Neural crest cell (in vitro differentiated cells): ENCODE measurements at regions not wholly inside any gene's neighbourhood (a gene's known extent, or its start where the extent isn't known, plus 50 kb on each side); places are given as distances from the start of the nearest gene placed in this dataset.
A peak's percentile ranks its signal among the peaks of the same experiment; 100 is the strongest.
"Not testable (repeated sequence)": the region's sequence is repeated elsewhere in the genome, so short reads cannot be mapped to it uniquely, and the experiment has no call there.

Experiments
- DNase-seq: peaks from one replicate; pipeline ENCODE4 v3.0.0; 2021; ENCODE audit warnings: low read depth, mixed read lengths, low spot score
- H3K27ac Mint-ChIP-seq: one replicate; pipeline ENCODE4 v1.8.0; 2021; ENCODE audit warnings: mild to moderate bottlenecking, mixed read lengths; ENCODE audit not compliant: unreplicated experiment
- H3K27me3 Mint-ChIP-seq: 2 replicates; pipeline ENCODE4 v1.8.0; 2021; ENCODE audit warnings: low read depth, mild to moderate bottlenecking, mixed read lengths
- H3K36me3 Mint-ChIP-seq: 2 replicates; pipeline ENCODE4 v1.8.0; 2021; ENCODE audit warnings: low read depth, mild to moderate bottlenecking, mixed read lengths
- H3K4me1 Mint-ChIP-seq: 2 replicates; pipeline ENCODE4 v1.8.0; 2021; ENCODE audit warnings: mixed read lengths
- H3K4me3 Mint-ChIP-seq: one replicate; pipeline ENCODE4 v1.8.0; 2021; ENCODE audit warnings: mild to moderate bottlenecking, mixed read lengths
- H3K9me3 Mint-ChIP-seq: 2 replicates; pipeline ENCODE4 v1.8.0; 2021; ENCODE audit warnings: mixed read lengths
- TF ChIP-seq, protein P1 (sequence below): fragments of 200-600 bp; sonication (generic); conservative IDR thresholded peaks from 2 replicates; pipeline ENCODE4 v1.5.0; 2021; ENCODE audit warnings: antibody characterized with exemption, mild to moderate bottlenecking

DNA sequence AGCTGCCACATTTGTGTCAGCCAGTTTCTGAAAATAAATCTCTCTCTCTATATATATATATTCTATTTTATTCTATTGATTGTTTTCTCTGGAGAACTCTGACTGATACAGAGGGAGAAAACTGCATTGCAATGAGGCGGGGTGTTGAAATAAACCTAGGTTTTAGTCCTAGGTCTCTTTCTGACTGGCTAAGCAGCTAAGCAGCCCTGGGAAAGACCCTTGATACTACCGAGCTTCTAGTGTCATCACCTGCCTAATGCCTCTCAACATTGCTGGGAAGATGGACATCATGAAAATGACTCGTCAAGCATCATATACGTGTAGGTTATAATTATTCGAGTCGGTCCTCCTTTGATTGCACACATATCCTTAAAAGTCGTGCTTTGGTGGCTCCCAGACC is 166.5 kb upstream of the IL12B start:
- Mint-ChIP-seq H3K4me1 (no peaks in the 10 kb centered on the region), H3K27ac (no peak overlapping the region), H3K27me3 (no peaks in the 10 kb centered on the region), H3K36me3 (no peaks in the 10 kb centered on the region), H3K9me3 (no peaks in the 10 kb centered on the region), H3K4me3 (no peak overlapping the region)
- TF ChIP-seq, protein P1, sequence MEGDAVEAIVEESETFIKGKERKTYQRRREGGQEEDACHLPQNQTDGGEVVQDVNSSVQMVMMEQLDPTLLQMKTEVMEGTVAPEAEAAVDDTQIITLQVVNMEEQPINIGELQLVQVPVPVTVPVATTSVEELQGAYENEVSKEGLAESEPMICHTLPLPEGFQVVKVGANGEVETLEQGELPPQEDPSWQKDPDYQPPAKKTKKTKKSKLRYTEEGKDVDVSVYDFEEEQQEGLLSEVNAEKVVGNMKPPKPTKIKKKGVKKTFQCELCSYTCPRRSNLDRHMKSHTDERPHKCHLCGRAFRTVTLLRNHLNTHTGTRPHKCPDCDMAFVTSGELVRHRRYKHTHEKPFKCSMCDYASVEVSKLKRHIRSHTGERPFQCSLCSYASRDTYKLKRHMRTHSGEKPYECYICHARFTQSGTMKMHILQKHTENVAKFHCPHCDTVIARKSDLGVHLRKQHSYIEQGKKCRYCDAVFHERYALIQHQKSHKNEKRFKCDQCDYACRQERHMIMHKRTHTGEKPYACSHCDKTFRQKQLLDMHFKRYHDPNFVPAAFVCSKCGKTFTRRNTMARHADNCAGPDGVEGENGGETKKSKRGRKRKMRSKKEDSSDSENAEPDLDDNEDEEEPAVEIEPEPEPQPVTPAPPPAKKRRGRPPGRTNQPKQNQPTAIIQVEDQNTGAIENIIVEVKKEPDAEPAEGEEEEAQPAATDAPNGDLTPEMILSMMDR = no peak
- no peak for DNase-seq

DNA sequence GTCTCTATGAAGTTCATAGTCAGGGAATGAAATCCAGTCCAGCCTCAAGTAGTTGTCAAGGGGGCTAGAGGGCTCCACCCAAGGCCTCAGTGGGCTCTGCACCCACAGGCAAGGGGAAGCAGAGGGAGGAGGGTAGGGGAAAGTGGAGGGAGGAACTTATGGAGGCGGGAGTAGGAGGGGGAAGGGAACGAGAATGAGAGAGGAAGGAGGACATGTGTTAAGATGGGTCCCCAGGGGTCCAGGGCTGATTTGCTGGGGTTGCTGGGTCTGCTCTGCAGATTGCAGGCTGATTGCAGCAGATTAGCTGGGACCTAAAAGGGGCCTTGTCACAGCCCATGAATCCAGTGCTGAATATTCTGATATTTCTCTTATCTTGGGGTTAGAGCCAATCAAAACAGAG is 166.9 kb upstream of the IL12B start:
- H3K4me3 Mint-ChIP-seq = no peak overlapping the region
- H3K36me3 Mint-ChIP-seq = no peaks in the 10 kb centered on the region
- TF ChIP-seq, protein P1 = no peak
- no peaks in the 10 kb centered on the region for H3K27me3 Mint-ChIP-seq
- H3K4me1 Mint-ChIP-seq = no peaks in the 10 kb centered on the region
- DNase-seq = no peak
- H3K9me3 Mint-ChIP-seq = no peaks in the 10 kb centered on the region
- peak overlapping the region; percentile 35 for H3K27ac Mint-ChIP-seq

DNA sequence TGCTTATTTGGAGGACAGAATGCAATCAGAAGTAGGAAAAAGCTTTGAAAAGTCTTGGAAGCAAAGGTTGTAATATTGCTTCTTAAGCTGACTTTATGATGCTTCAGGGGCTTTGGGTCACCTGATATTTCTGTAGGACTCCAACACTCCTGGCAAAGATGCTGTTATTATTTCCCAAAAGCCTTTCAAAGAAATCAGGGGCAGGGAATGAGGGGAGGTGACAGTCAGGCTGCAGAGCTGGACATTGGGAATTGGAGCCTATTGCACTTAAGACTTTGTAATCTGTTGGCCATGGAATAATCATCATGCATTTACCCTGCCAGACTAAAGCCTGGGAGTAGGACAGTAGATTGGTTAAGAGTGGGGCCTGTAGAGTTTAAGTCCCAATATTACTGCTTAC is 168.3 kb upstream of the IL12B start:
- no peaks in the 10 kb centered on the region for H3K4me1 Mint-ChIP-seq
- no peak overlapping the region for H3K27ac Mint-ChIP-seq
- H3K36me3 Mint-ChIP-seq = no peaks in the 10 kb centered on the region
- H3K4me3 Mint-ChIP-seq = no peak overlapping the region
- H3K27me3 Mint-ChIP-seq = no peaks in the 10 kb centered on the region
- H3K9me3 Mint-ChIP-seq = no peaks in the 10 kb centered on the region
- DNase-seq = no peak
- TF ChIP-seq, protein P1 = no peak

DNA sequence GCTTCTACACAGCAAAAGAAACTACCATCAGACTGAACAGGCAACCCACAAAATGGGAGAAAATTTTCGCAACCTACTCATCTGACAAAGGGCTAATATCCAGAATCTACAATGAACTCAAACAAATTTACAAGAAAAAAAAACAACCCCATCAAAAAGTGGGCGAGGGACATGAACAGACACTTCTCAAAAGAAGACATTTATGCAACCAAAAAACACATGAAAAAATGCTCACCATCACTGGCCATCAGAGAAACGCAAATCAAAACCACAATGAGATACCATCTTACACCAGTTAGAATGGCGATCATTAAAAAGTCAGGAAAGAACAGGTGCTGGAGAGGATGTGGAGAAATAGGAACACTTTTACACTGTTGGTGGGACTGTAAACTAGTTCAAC is 171.8 kb upstream of the IL12B start:
- H3K27me3 Mint-ChIP-seq, H3K4me3 Mint-ChIP-seq, H3K4me1 Mint-ChIP-seq, H3K9me3 Mint-ChIP-seq, H3K27ac Mint-ChIP-seq, DNase-seq, H3K36me3 Mint-ChIP-seq: not testable (repeated sequence)

DNA sequence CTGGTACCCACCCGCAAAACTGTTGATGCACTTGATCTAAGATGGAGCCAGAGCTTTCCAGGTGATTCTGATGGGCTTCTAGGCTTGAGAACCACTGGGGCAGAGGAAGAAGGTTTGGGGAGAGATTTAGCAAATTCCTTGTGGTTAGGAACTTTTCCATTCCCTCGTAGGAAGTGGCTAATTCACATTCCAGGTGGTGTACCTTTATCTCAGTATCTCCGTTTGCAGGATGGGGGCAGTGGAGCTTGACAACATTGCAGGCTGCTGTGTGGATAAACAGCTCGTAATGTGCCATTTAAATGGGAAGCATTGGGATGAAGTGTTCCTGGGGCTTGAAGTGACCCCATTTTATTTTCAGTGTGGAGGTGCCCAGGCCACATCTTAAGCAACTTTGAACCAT is 172.9 kb upstream of the IL12B start:
- no peak overlapping the region for H3K4me3 Mint-ChIP-seq
- H3K27ac Mint-ChIP-seq = no peak overlapping the region

DNA sequence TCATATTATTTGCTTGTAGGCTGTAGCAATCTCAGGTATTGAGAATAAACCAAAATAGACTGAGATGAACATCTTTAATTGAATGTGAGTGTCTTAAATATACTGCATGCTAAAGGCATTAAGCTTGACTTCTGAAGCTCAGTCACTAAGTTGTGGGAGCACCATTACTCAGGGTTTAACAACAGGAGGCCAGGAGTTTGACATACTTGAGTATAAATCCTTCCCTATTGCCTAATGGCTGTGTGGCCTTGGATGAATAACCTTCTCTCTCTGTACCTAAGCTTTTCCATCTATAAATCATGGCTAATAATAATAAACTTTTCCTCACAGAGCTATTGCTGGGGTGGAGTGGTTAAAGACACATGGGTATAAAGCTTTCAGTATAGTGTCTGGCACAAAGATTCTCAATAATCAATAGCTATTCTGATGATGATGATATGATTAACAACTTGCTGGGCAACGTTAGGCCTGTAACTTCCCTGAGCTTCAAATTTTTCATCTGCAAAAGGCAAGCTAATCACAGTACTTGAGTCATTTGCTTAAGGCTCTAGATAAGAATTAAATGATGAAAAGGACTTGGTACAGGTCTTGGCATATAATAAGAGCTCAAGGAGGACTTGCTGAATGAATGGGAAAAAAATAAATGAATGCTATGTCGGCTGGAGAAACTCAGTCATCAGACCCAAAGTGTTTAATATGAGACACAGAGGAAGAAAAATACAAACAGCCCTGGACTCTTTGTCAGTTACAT is 174.0 kb upstream of the IL12B start:
- no peak for DNase-seq
- H3K36me3 Mint-ChIP-seq = no peaks in the 10 kb centered on the region
- no peaks in the 10 kb centered on the region for H3K27me3 Mint-ChIP-seq
- no peaks in the 10 kb centered on the region for H3K9me3 Mint-ChIP-seq
- TF ChIP-seq, protein P1 = no peak
- peaks cover 12% of the 10 kb centered on the region for H3K4me1 Mint-ChIP-seq
- H3K27ac Mint-ChIP-seq = no peak overlapping the region
- H3K4me3 Mint-ChIP-seq = no peak overlapping the region

More for the DNA sequence above, 172.9 kb upstream of the IL12B start:
- Mint-ChIP-seq H3K27me3 (no peaks in the 10 kb centered on the region), H3K36me3 (no peaks in the 10 kb centered on the region), H3K9me3 (no peaks in the 10 kb centered on the region), H3K4me1 (peaks cover 3% of the 10 kb centered on the region)
- TF ChIP-seq, protein P1 = no peak
- no peak for DNase-seq
